Pancreas (tissue), 10 donors: ENCODE measurements at regions not wholly inside any gene's neighbourhood (a gene's known extent, or its start where the extent isn't known, plus 50 kb on each side); places are given as distances from the start of the nearest gene placed in this dataset.

Experiments used
- ATAC-seq, 4 donors: fragments of 200-7000 bp; cut with Tn5 transposase; one replicate each; pipeline versions ENCODE4 v1.8.0 to v1.9.1; 2020; ENCODE audit warnings: mild to moderate bottlenecking in 4 of 4, moderate library complexity in 4 of 4
- DNase-seq, 6 donors: peaks; one replicate each; pipeline ENCODE4 v3.0.0-alpha.2; 2020
- FAIRE-seq: peaks from 2 replicates; lab custom pipeline; 2012; peaks lifted over from hg19 to GRCh38; lab: Jason Lieb, UNC
- H3K27ac ChIP-seq, 4 donors: fragments of 200-600 bp; sonication (generic); 1 replicate in 3 of 4; 2 replicates in 1 of 4; pipeline versions ENCODE4 v1.5.0 to v1.8.0; 2020
- H3K27me3 ChIP-seq, 4 donors: fragments of 200-600 bp; one replicate each; pipeline ENCODE4 v1.8.0; 2021
- H3K36me3 ChIP-seq, 3 donors: fragments of 200-600 bp; sonication (generic) in 1 of 3; one replicate each; pipeline versions ENCODE4 v1.5.0 to v1.8.0; 2020 to 2021
- H3K4me1 ChIP-seq, 3 donors: fragments of 200-600 bp; one replicate each; pipeline ENCODE4 v1.8.0; 2021
- H3K4me3 ChIP-seq, 4 donors: fragments of 200-600 bp; sonication (generic) in 2 of 4; one replicate each; pipeline versions ENCODE4 v1.5.0 to v1.8.0; 2020 to 2021
- H3K9me3 ChIP-seq, 4 donors: fragments of 200-600 bp; one replicate each; pipeline ENCODE4 v1.8.0; 2021
- WGBS, 2 donors: extraction: QIAGEN DNeasy Blood & Tissue Kit; methylation state at CpG; one replicate each; pipeline ENCODE4 v1.1.7; 2013; 5-methylcytosine and 5-hydroxymethylcytosine counted together
- intact Hi-C, 3 donors: fragments of 100-400 bp; cut with DNase I; formaldehyde crosslinking; loops; one replicate each; pipeline versions ENCODE4 v1.11.1 to v1.14.2; 2022
- TF ChIP-seq, protein P1 (sequence below), 4 donors: fragments of 200-600 bp; sonication (generic) in 3 of 4; IDR thresholded peaks; one replicate each; pipeline versions ENCODE4 v1.5.0 to v1.8.0; 2021; ENCODE audit warnings: antibody characterized with exemption in 4 of 4
- donor health status: healthy with polysubstance abuse.
- donor health status: DM: no; HTN: no; CAD: no; lungs with moderate emphysema.
- donor health status: DM: no; HTN: no; CAD: no.
- donor health status: control.
- donor health status: control.
- donor health status: Bipolar disorder and iron deficiency.
- donor health status: DM: yes; HTN: yes; CAD: no.
- donor health status: DM: no; HTN: no; CAD: no.
- donor health status: DM: no; HTN: no; CAD: no.
- donor health status: DM: yes; HTN: yes; CAD: no.

DNA sequence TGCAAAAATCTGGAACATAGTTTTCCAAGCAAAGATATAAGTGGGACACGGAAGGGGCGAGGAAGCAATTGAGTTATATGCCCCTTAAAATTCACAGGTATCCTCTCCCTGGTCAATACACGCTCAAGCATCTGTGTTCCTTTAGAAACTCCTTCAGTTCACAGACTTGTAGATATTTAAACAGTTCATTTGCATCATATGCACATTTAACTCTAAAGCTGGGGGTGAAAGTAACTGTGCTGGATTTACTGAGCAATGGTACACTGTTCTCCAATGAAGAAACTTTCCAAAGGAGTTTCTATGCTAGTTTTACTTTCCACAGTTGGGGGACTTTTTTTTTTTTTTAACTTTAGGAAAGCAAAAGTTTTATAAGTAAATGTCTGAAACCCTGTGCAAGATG, 293.0 kb upstream of the TNP1 start:
- 67 to 88% methylated on average over 3 of the region's 3 CpGs for WGBS, 2 donors
- no peaks in the 10 kb centered on the region for H3K36me3 ChIP-seq
- H3K27ac ChIP-seq, result no peak overlapping the region
- DNase-seq, result no peak
- H3K27me3 ChIP-seq, result no peaks in the 10 kb centered on the region
- FAIRE-seq, result no peak
- no peaks in the 10 kb centered on the region for H3K9me3 ChIP-seq
- TF ChIP-seq, protein P1, sequence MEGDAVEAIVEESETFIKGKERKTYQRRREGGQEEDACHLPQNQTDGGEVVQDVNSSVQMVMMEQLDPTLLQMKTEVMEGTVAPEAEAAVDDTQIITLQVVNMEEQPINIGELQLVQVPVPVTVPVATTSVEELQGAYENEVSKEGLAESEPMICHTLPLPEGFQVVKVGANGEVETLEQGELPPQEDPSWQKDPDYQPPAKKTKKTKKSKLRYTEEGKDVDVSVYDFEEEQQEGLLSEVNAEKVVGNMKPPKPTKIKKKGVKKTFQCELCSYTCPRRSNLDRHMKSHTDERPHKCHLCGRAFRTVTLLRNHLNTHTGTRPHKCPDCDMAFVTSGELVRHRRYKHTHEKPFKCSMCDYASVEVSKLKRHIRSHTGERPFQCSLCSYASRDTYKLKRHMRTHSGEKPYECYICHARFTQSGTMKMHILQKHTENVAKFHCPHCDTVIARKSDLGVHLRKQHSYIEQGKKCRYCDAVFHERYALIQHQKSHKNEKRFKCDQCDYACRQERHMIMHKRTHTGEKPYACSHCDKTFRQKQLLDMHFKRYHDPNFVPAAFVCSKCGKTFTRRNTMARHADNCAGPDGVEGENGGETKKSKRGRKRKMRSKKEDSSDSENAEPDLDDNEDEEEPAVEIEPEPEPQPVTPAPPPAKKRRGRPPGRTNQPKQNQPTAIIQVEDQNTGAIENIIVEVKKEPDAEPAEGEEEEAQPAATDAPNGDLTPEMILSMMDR (IDR thresholded peaks at IDR 0.05), result no peak
- intact Hi-C loops, result no loop called here
- ATAC-seq, result no peak
- no peak overlapping the region for H3K4me3 ChIP-seq
- H3K4me1 ChIP-seq, result no peaks in the 10 kb centered on the region

DNA sequence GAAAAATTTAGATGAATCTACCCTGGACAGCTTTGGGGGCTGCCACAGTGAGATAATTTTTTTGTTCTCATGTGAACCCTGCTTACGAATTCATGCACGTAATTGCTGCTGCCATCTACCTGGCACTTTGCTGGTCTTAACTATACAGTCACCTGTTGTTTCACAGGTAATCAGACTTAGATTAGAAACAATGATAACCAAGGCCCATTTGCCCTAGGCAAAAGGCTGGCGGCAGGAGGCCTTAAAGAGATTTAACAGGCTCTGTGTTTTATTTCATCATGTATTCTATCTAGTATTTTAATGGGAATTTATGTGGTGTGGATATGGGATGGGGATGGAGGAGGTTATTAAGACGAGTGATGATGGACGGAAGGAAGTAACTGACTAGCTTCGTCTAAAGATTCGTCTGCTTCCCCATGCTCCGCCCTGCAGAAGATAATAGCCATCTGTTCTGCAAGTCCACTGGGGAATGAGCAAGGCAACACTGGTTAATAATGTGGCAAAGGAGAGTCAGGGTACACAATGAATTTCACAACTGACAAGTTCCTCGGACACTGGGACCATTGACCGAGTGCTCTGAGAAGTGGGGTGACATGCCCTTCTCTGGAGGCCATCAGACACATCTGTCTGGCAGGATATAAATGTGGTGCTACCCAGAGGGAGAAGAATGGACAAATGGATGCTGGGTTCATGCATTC, 291.8 kb upstream of the TNP1 start:
- no peak overlapping the region for H3K27ac ChIP-seq
- H3K4me3 ChIP-seq, result no peak overlapping the region
- H3K4me1 ChIP-seq, result no peaks in the 10 kb centered on the region
- H3K36me3 ChIP-seq, result no peaks in the 10 kb centered on the region
- FAIRE-seq, result no peak
- no peaks in the 10 kb centered on the region for H3K27me3 ChIP-seq
- no peaks in the 10 kb centered on the region for H3K9me3 ChIP-seq
- DNase-seq, result no peak
- WGBS, 2 donors, result 59 to 60% methylated on average over 10 of the region's 10 CpGs
- intact Hi-C loops, result no loop called here
- ATAC-seq, result no peak
- TF ChIP-seq, protein P1 (IDR thresholded peaks at IDR 0.05), result no peak

DNA sequence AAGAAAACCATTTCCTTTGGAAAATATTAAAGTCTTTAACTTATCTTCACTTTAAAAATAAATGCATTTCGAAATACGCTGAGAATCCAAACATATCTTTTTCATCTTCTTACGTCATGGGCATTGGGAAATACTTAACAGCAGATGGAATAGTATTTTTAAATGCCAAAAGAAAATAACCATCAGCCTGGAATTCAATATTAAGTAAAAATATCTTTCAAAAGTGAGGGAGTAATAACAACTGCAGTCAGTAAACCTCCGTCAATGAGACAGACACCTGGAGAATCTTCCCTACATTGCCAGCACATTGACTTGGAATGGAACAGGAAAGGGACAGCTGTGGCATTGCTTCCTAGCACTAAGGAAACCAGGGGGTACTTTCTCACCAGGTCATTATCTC, 290.4 kb upstream of the TNP1 start:
- DNase-seq, result no peak

DNA sequence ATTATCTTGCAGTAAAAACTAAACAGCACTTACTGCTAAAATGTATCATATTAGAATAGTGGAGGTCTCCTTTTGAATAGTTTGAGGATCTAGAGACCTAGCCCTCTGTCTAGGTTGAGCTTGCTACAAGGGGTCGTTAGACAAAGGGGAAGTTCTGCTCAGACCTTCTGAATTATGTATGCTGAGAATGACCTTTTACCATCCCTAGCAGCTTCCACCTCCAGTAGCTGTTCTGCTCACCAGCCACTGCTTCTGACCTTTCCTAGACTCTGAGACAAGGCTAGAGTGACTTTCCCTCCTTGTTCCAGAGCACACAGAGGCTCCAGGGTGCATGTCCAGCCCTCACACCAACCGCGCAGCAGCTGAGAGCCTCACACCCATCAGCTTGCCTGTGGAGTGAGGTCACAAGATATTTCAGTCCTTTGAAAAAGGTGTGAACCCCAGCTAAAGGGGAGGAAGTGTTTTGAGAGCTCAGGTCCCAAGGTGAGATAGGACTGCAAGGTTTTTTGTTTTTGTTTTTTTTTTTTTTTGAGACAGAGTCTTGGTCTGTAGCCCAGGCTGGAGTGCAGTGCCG, 289.3 kb upstream of the TNP1 start:
- H3K27ac ChIP-seq, result no peak overlapping the region
- no peaks in the 10 kb centered on the region for H3K36me3 ChIP-seq
- no peak for ATAC-seq
- WGBS, 2 donors, result 68 to 80% methylated on average over 4 of the region's 4 CpGs
- H3K9me3 ChIP-seq, result no peaks in the 10 kb centered on the region
- no peaks in the 10 kb centered on the region for H3K27me3 ChIP-seq
- no peaks in the 10 kb centered on the region for H3K4me1 ChIP-seq
- intact Hi-C loops, result no loop called here
- TF ChIP-seq, protein P1 (IDR thresholded peaks at IDR 0.05), result no peak
- no peak for FAIRE-seq
- no peak overlapping the region for H3K4me3 ChIP-seq
- no peak for DNase-seq

More for the DNA sequence above, 290.4 kb upstream of the TNP1 start:
- intact Hi-C loops, result no loop called here
- no peaks in the 10 kb centered on the region for H3K9me3 ChIP-seq
- TF ChIP-seq, protein P1 (IDR thresholded peaks at IDR 0.05), result no peak
- H3K4me1 ChIP-seq, result no peaks in the 10 kb centered on the region
- 84 to 90% methylated on average over 4 of the region's 4 CpGs for WGBS, 2 donors
- no peaks in the 10 kb centered on the region for H3K36me3 ChIP-seq
- ATAC-seq (no peak), FAIRE-seq (no peak)
- H3K4me3 ChIP-seq, result no peak overlapping the region
- H3K27me3 ChIP-seq, result no peaks in the 10 kb centered on the region
- H3K27ac ChIP-seq, result no peak overlapping the region

DNA sequence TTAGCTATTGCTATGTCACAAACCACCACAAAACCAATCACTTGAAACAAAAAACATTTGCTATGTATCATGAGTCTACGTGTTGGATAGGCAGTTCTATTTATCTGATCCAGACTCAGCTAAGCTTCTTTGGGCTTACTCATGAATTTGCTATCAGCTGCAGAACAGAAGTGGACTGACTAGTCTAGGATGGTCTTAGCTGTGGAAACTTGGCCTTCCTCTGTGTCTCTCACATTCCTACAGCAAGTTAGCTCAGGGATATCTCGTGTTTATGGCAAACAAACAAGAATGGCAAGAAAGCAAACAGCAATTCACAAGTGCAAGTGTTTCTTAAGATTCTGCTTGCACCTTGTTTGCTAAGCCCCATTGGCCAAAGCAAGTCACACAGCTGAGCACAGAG, 288.0 kb upstream of the TNP1 start:
- 36% methylated on average over 2 of the region's 2 CpGs for WGBS, 2 donors
- no peak overlapping the region for H3K27ac ChIP-seq
- intact Hi-C loops, result no loop called here
- TF ChIP-seq, protein P1 (IDR thresholded peaks at IDR 0.05), result no peak
- H3K4me1 ChIP-seq, result no peaks in the 10 kb centered on the region
- no peaks in the 10 kb centered on the region for H3K36me3 ChIP-seq
- no peak overlapping the region for H3K4me3 ChIP-seq
- FAIRE-seq (no peak), ATAC-seq (no peak), DNase-seq (no peak)
- H3K27me3 ChIP-seq, result no peaks in the 10 kb centered on the region
- H3K9me3 ChIP-seq, result no peaks in the 10 kb centered on the region
